ENCODE measurements at regions not wholly inside any gene's neighbourhood (a gene's known extent, or its start where the extent isn't known, plus 50 kb on each side); places are given as distances from the start of the nearest gene placed in this dataset.

DNA sequence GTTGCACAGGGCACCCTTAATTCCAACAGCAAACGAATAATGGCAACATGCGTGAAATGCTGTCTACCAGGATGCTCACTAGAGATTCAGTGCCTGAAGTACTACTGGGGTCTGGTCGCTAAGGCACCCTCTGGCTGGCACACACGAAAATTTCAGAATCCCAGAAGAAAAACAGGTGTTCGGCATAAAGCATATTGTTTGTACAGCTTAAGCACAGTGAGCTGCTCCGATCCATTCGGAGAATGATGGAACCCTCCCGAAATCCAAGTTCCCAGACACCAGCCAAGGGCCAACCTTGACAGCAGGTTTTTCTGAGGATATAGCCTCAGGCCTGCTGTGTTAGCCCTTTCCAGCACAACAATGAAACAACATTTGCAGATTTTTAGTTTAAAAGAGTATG is 61.4 kb upstream of the ALDH1B1 start:
- no peak for TF ChIP-seq SIN3A (IDR thresholded peaks at IDR 0.05; ENCODE audit: borderline replicate concordance, insufficient read depth, low read depth, low read length)
- TF ChIP-seq, protein P1, sequence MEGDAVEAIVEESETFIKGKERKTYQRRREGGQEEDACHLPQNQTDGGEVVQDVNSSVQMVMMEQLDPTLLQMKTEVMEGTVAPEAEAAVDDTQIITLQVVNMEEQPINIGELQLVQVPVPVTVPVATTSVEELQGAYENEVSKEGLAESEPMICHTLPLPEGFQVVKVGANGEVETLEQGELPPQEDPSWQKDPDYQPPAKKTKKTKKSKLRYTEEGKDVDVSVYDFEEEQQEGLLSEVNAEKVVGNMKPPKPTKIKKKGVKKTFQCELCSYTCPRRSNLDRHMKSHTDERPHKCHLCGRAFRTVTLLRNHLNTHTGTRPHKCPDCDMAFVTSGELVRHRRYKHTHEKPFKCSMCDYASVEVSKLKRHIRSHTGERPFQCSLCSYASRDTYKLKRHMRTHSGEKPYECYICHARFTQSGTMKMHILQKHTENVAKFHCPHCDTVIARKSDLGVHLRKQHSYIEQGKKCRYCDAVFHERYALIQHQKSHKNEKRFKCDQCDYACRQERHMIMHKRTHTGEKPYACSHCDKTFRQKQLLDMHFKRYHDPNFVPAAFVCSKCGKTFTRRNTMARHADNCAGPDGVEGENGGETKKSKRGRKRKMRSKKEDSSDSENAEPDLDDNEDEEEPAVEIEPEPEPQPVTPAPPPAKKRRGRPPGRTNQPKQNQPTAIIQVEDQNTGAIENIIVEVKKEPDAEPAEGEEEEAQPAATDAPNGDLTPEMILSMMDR (IDR thresholded peaks at IDR 0.05), result no peak
